Esophagus muscularis mucosa (tissue), 4 donors: ENCODE measurements at regions not wholly inside any gene's neighbourhood (a gene's known extent, or its start where the extent isn't known, plus 50 kb on each side); places are given as distances from the start of the nearest gene placed in this dataset.
"Not testable (repeated sequence)": the region's sequence is repeated elsewhere in the genome, so short reads cannot be mapped to it uniquely, and the experiment has no call there.

Experiments
- CTCF ChIP-seq, 3 experiments: fragments of 200-600 bp in 2 of 3; fragments of 450-650 bp in 1 of 3; sonication (generic) in 2 of 3; IDR thresholded peaks; one replicate each; pipeline ENCODE4 v1.5.1; 2017 to 2019; ENCODE audit warnings: antibody characterized with exemption in 3 of 3, mild to moderate bottlenecking in 2 of 3, moderate library complexity in 1 of 3
- EP300 ChIP-seq: sonication (generic); formaldehyde crosslinking; IDR thresholded peaks from one replicate; pipeline ENCODE4 v1.6.1; 2017; ENCODE audit warnings: antibody characterized with exemption
- POLR2A ChIP-seq: fragments of 450-650 bp; IDR thresholded peaks from one replicate; pipeline ENCODE4 v1.6.1; 2017; ENCODE audit warnings: antibody characterized with exemption, moderate library complexity, mild to moderate bottlenecking, low read depth
- POLR2AphosphoS5 ChIP-seq, 2 donors: sonication (generic); formaldehyde crosslinking; IDR thresholded peaks; one replicate each; pipeline ENCODE4 v1.6.1; 2017; ENCODE audit warnings: antibody characterized with exemption in 2 of 2

GRCh38 chr2:111257607-111258006, 136.9 kb downstream of the BCL2L11 start:
- TF ChIP-seq CTCF (IDR thresholded peaks at IDR 0.05); POLR2A; POLR2AphosphoS5 (IDR thresholded peaks at IDR 0.05); EP300: not testable (repeated sequence)
